Endodermal cell (in vitro differentiated cells): ENCODE measurements at regions not wholly inside any gene's neighbourhood (a gene's known extent, or its start where the extent isn't known, plus 50 kb on each side); places are given as distances from the start of the nearest gene placed in this dataset.

Experiments used
- DNase-seq: peaks from one replicate; pipeline ENCODE4 v3.0.0-alpha.2; 2017
- H3K27ac ChIP-seq: 2 replicates; pipeline ENCODE4 v1.5.1; 2013; ENCODE audit warnings: mild to moderate bottlenecking, low read depth, low read length, moderate library complexity
- H3K27me3 ChIP-seq: 2 replicates; pipeline ENCODE4 v1.6.1; 2013; ENCODE audit warnings: mild to moderate bottlenecking, low read length, moderate library complexity; ENCODE audit not compliant: insufficient read depth, control insufficient read depth, poor library complexity, severe bottlenecking
- H3K36me3 ChIP-seq: 2 replicates; pipeline ENCODE4 v1.7.0; 2013; ENCODE audit warnings: mild to moderate bottlenecking, low read length, moderate library complexity; ENCODE audit not compliant: control insufficient read depth, insufficient read depth
- H3K4me1 ChIP-seq: one replicate; pipeline ENCODE4 v1.7.0; 2013; ENCODE audit warnings: low read length; ENCODE audit not compliant: control insufficient read depth, insufficient read depth
- H3K4me3 ChIP-seq: 2 replicates; pipeline ENCODE4 v1.5.1; 2013; ENCODE audit warnings: mild to moderate bottlenecking, low read length, moderate library complexity
- H3K9ac ChIP-seq: 2 replicates; pipeline ENCODE4 v1.6.1; 2013; ENCODE audit warnings: mild to moderate bottlenecking, low read length, moderate library complexity; ENCODE audit not compliant: poor library complexity, severe bottlenecking; ENCODE audit errors: extremely low read depth
- H3K9me3 ChIP-seq: 2 replicates; pipeline ENCODE4 v1.6.1; 2013; ENCODE audit warnings: mild to moderate bottlenecking, low read length, moderate library complexity; ENCODE audit not compliant: control insufficient read depth
- H3K27ac Mint-ChIP-seq: 2 replicates; pipeline ENCODE4 v1.8.0; 2020; ENCODE audit warnings: mixed read lengths
- H3K27me3 Mint-ChIP-seq: 2 replicates; pipeline ENCODE4 v1.8.0; 2021; ENCODE audit warnings: mild to moderate bottlenecking, mixed read lengths; ENCODE audit not compliant: insufficient read depth
- H3K36me3 Mint-ChIP-seq: 2 replicates; pipeline ENCODE4 v1.8.0; 2020; ENCODE audit warnings: low read depth, mixed read lengths
- H3K4me1 Mint-ChIP-seq: 2 replicates; pipeline ENCODE4 v1.8.0; 2020; ENCODE audit warnings: mixed read lengths
- H3K4me3 Mint-ChIP-seq: 2 replicates; pipeline ENCODE4 v1.8.0; 2020; ENCODE audit warnings: mild to moderate bottlenecking, moderate library complexity, mixed read lengths
- H3K9me3 Mint-ChIP-seq: 2 replicates; pipeline ENCODE4 v1.8.0; 2020; ENCODE audit warnings: mild to moderate bottlenecking, mixed read lengths
- WGBS, 2 experiments: methylation state at CpG; one replicate each; pipeline versions ENCODE4 v1.1.5 to v1.1.7; 2013; ENCODE audit warnings: missing lambda C conversion rate in 2 of 2, mixed read lengths in 1 of 2; ENCODE audit not compliant: insufficient coverage in 1 of 2, insufficient read length in 1 of 2; 5-methylcytosine and 5-hydroxymethylcytosine counted together
- TF ChIP-seq, protein P1 (sequence below): fragments of 200-600 bp; sonication (generic); conservative IDR thresholded peaks from 2 replicates; pipeline ENCODE4 v1.5.0; 2021; ENCODE audit warnings: antibody characterized with exemption, mild to moderate bottlenecking

DNA sequence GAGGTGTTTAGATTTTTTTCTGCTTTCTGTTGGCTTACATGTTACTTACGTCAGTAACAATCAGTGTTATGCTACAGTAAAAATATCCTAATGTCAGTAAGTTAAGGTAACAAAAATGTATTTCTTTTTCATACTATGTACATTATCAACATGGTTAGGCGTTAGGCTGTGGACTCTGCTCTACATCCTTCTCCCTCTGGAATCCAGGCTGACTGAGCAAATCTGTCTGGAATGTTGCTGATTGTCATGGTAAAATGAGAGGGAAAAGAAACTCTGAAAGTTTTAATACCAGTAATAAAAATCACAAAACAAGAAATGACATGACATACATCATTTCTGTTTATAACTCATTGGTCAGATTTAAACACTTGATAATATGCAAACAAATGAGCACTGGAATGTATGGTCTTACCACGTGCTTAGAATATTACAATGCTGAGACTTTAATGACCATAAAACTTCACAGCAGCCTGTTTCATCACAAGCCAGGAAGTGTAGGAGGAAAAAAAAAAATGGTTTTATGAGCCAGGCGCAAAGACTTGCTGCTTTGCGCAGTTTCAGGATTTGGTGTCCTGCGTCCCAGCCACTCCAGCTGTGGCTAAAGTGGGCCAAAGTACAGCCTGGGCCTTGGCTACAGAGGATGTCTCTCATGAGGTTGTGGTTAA, 252.4 kb downstream of the FSIP2 start:
- Histone ChIP-seq H3K4me1 (no peaks in the 10 kb centered on the region), H3K36me3 (no peaks in the 10 kb centered on the region), H3K9ac (no peak overlapping the region), H3K4me3 (no peak overlapping the region), H3K27me3 (no peaks in the 10 kb centered on the region), H3K27ac (no peak overlapping the region), H3K9me3 (no peaks in the 10 kb centered on the region)
- no peak overlapping the region for H3K27ac Mint-ChIP-seq
- H3K36me3 Mint-ChIP-seq: no peaks in the 10 kb centered on the region
- no peak overlapping the region for H3K4me3 Mint-ChIP-seq
- H3K9me3 Mint-ChIP-seq: no peaks in the 10 kb centered on the region
- TF ChIP-seq, protein P1, sequence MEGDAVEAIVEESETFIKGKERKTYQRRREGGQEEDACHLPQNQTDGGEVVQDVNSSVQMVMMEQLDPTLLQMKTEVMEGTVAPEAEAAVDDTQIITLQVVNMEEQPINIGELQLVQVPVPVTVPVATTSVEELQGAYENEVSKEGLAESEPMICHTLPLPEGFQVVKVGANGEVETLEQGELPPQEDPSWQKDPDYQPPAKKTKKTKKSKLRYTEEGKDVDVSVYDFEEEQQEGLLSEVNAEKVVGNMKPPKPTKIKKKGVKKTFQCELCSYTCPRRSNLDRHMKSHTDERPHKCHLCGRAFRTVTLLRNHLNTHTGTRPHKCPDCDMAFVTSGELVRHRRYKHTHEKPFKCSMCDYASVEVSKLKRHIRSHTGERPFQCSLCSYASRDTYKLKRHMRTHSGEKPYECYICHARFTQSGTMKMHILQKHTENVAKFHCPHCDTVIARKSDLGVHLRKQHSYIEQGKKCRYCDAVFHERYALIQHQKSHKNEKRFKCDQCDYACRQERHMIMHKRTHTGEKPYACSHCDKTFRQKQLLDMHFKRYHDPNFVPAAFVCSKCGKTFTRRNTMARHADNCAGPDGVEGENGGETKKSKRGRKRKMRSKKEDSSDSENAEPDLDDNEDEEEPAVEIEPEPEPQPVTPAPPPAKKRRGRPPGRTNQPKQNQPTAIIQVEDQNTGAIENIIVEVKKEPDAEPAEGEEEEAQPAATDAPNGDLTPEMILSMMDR: no peak
- WGBS, 2 experiments: 95 to 100% methylated on average over 3 to 5 of the region's 6 CpGs
- no peak for DNase-seq
- no peaks in the 10 kb centered on the region for H3K27me3 Mint-ChIP-seq
- peaks cover 3% of the 10 kb centered on the region for H3K4me1 Mint-ChIP-seq

DNA sequence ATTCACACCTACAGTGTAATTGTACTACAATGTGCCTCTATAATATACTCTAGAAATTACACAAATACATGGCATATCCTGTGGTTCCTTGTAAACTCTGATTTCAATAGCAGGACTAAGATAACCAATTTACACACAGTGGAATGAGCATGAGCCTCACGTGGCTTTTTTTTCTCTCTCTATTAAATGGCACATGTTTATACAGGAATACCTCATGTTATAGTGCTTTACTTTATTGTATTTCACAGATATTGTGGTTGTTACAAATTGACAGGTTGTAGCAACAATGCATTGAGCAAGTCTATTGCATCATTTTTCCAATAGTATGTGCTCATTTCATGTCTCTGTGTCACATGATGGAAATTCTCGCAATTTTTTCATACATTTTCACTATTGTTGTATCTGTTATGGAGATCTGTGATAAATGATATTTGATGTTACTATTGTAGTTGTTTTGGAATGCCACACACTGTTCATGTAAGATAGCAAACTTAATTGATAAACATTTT, 260.0 kb downstream of the FSIP2 start:
- WGBS, 2 experiments: 88 to 100% methylated on average over 1 to 2 of the region's 2 CpGs
- H3K4me3 ChIP-seq: no peak overlapping the region
- Mint-ChIP-seq H3K27me3 (no peaks in the 10 kb centered on the region), H3K36me3 (no peaks in the 10 kb centered on the region), H3K4me3 (no peak overlapping the region), H3K4me1 (peaks cover 3% of the 10 kb centered on the region), H3K9me3 (no peaks in the 10 kb centered on the region), H3K27ac (no peak overlapping the region)
- no peak overlapping the region for H3K27ac ChIP-seq
- no peaks in the 10 kb centered on the region for H3K27me3 ChIP-seq
- no peak overlapping the region for H3K9ac ChIP-seq
- H3K36me3 ChIP-seq: no peaks in the 10 kb centered on the region
- no peak for DNase-seq
- no peaks in the 10 kb centered on the region for H3K9me3 ChIP-seq
- no peaks in the 10 kb centered on the region for H3K4me1 ChIP-seq
- TF ChIP-seq, protein P1: no peak

DNA sequence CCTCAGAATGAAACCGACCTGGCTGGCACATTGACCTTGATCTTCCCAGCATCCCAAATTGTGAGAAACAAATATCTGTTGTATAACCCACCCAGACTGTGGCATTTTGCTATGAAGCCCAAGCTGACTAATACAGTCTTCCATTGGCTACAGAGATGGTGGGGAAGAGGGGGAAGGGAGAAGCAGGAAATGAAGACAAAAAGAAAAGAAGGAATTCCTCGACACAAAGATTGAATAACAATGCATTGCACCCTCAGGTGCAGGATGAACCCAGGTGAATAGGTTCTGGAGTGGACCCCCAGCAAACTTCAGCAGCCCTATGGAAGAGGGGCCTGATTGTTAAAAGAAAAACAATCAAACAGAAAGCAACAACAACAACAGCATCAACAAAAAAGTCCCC, 270.7 kb downstream of the FSIP2 start:
- Histone ChIP-seq H3K27ac (no peak overlapping the region), H3K36me3 (no peaks in the 10 kb centered on the region), H3K9me3 (peaks cover 22% of the 10 kb centered on the region), H3K4me1 (no peaks in the 10 kb centered on the region), H3K4me3 (no peak overlapping the region), H3K9ac (no peak overlapping the region), H3K27me3 (no peaks in the 10 kb centered on the region)
- Mint-ChIP-seq H3K27me3 (no peaks in the 10 kb centered on the region), H3K9me3 (peaks cover 23% of the 10 kb centered on the region), H3K4me1 (no peaks in the 10 kb centered on the region), H3K4me3 (no peak overlapping the region), H3K36me3 (peaks cover 2% of the 10 kb centered on the region), H3K27ac (no peak overlapping the region)
- WGBS, 2 experiments: 50 to 77% methylated on average over 1 to 2 of the region's 2 CpGs
- peak; percentile 43 for DNase-seq
- TF ChIP-seq, protein P1: no peak
